Fibroblast of lung (primary cell): ENCODE measurements at regions not wholly inside any gene's neighbourhood (a gene's known extent, or its start where the extent isn't known, plus 50 kb on each side); places are given as distances from the start of the nearest gene placed in this dataset.

Experiments used
- EZH2 ChIP-seq: IDR thresholded peaks from 2 replicates; pipeline ENCODE4 v1.5.1; 2012; ENCODE audit warnings: low read length, control low read depth, mild to moderate bottlenecking; ENCODE audit errors: missing control alignments
- TF ChIP-seq, protein P1 (sequence below), 2 donors: IDR thresholded peaks in 1 of 2; conservative IDR thresholded peaks in 1 of 2; 1 replicate in 1 of 2; 2 replicates in 1 of 2; pipeline ENCODE4 v1.5.1; 2011 to 2012; ENCODE audit warnings: low read length in 2 of 2, control low read depth in 1 of 2, inconsistent platforms in 1 of 2, low read depth in 1 of 2, mild to moderate bottlenecking in 1 of 2

DNA sequence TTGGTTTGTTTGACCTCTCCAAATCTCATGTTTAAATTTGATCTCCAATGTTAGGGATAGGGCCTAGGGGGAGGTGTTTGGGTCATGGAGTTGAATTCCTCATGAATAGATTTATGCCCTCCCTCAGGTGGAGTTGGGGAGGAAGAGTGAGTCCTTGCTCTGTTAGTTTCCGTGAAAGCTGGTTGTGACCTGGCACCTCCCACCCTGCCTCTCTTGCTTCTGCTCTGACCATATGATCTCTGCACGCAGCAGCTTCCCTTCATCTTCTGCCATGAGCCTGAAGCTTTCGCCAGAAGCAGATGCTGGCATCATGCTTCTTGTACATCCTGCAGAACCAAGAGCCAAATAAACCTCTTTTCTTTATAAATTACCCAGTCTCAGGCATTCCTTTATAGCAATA, 231.6 kb upstream of the ERBB4 start:
- TF ChIP-seq EZH2 = no peak
- TF ChIP-seq, protein P1, sequence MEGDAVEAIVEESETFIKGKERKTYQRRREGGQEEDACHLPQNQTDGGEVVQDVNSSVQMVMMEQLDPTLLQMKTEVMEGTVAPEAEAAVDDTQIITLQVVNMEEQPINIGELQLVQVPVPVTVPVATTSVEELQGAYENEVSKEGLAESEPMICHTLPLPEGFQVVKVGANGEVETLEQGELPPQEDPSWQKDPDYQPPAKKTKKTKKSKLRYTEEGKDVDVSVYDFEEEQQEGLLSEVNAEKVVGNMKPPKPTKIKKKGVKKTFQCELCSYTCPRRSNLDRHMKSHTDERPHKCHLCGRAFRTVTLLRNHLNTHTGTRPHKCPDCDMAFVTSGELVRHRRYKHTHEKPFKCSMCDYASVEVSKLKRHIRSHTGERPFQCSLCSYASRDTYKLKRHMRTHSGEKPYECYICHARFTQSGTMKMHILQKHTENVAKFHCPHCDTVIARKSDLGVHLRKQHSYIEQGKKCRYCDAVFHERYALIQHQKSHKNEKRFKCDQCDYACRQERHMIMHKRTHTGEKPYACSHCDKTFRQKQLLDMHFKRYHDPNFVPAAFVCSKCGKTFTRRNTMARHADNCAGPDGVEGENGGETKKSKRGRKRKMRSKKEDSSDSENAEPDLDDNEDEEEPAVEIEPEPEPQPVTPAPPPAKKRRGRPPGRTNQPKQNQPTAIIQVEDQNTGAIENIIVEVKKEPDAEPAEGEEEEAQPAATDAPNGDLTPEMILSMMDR (conservative IDR thresholded peaks at IDR 0.05 in 1 of 2, IDR thresholded peaks at IDR 0.05 in 1 of 2; ENCODE audit: low read depth in 1 of 2, low read length in 2 of 2) = no peak
